ENCODE measurements at regions not wholly inside any gene's neighbourhood (a gene's known extent, or its start where the extent isn't known, plus 50 kb on each side); places are given as distances from the start of the nearest gene placed in this dataset.

DNA sequence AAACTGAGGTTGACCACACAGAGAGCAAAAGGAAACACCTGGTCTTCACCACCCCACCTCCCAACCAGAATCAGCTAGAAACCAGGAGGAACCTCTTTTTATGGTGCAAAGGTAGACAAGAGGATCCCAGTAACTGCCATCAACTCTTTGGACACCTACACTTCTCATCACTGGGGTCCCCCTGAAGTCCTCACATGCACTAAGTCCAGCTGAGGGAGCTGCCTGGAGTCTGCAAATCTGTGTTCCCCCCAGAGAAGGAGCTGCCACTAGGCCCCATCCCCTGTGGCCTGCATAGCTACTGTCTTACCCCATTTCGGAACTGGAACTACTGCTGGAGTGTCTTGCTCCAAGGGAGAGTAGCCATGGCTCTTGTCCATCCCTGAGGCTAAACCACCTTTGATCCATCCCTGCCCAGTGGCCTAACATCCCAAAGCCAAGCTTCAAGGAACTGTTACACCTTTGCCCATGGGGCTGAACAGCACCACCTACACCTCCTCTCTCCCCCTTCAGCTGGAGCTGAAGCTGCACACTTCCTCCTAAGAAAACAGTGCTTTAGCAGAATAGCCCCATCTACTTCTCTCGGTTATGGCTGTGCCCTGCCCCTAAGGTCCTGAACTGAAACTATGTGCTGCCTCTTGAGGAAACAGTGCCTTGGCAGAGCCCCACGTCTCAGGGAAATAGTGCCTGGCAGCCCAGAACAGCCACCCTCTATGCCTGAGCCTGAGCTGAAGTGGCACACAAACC, 85.4 kb upstream of the CD53 start:
- TF ChIP-seq POLR2A (IDR thresholded peaks at IDR 0.05) (no peak), CTCF (IDR thresholded peaks at IDR 0.05) (no peak)
